DND-41 (cell line): ENCODE measurements at regions not wholly inside any gene's neighbourhood (a gene's known extent, or its start where the extent isn't known, plus 50 kb on each side); places are given as distances from the start of the nearest gene placed in this dataset.

Experiments used
- ATAC-seq: fragments of 200-7000 bp; cut with Tn5 transposase; 3 replicates; pipeline ENCODE4 v1.9.1; 2021; ENCODE audit warnings: low read depth; ENCODE audit not compliant: insufficient read depth
- DNase-seq: peaks from one replicate; pipeline ENCODE4 v3.0.0-alpha.2; 2020
- H2AFZ ChIP-seq: 2 replicates; pipeline ENCODE4 v1.6.0; 2012; ENCODE audit warnings: low read depth, low read length
- H3K27ac ChIP-seq: 2 replicates; pipeline ENCODE4 v1.5.1; 2012; ENCODE audit warnings: low read length, inconsistent platforms
- H3K27me3 ChIP-seq: fragments of 200-600 bp; sonication (generic); 2 replicates; pipeline ENCODE4 v1.6.0; 2012; ENCODE audit warnings: low read length, mild to moderate bottlenecking, inconsistent platforms; ENCODE audit not compliant: insufficient read depth, poor library complexity
- H3K36me3 ChIP-seq: 2 replicates; pipeline ENCODE4 v1.5.1; 2012; ENCODE audit warnings: low read length, inconsistent platforms; ENCODE audit not compliant: insufficient read depth
- H3K4me1 ChIP-seq: 2 replicates; pipeline ENCODE4 v1.5.1; 2012; ENCODE audit warnings: mild to moderate bottlenecking, low read length; ENCODE audit not compliant: insufficient read depth
- H3K4me2 ChIP-seq: 2 replicates; pipeline ENCODE4 v1.6.0; 2012; ENCODE audit warnings: mild to moderate bottlenecking, moderate library complexity, low read length, inconsistent platforms; ENCODE audit not compliant: insufficient read depth
- H3K4me3 ChIP-seq, 2 experiments: fragments of 200-600 bp in 1 of 2; shearing (Covaris generic) in 1 of 2; 2 replicates each; pipeline ENCODE4 v1.5.1; 2012 to 2016; ENCODE audit warnings: inconsistent platforms in 2 of 2, low read length in 2 of 2, mild to moderate bottlenecking in 2 of 2, low read depth in 1 of 2, moderate library complexity in 1 of 2
- H3K79me2 ChIP-seq: 2 replicates; pipeline ENCODE4 v1.6.0; 2012; ENCODE audit warnings: low read length, inconsistent platforms; ENCODE audit not compliant: insufficient read depth
- H3K9ac ChIP-seq: 2 replicates; pipeline ENCODE4 v1.6.0; 2012; ENCODE audit warnings: low read depth, mild to moderate bottlenecking, inconsistent platforms, low read length, moderate library complexity
- H3K9me3 ChIP-seq: 2 replicates; pipeline ENCODE4 v1.5.1; 2012; ENCODE audit warnings: low read length, moderate library complexity, mild to moderate bottlenecking, inconsistent platforms; ENCODE audit not compliant: insufficient read depth, severe bottlenecking
- H4K20me1 ChIP-seq: 2 replicates; pipeline ENCODE4 v1.6.0; 2012; ENCODE audit warnings: low read length; ENCODE audit not compliant: insufficient read depth
- CTCF ChIP-seq: IDR thresholded peaks from 2 replicates; pipeline ENCODE4 v1.5.1; 2012; ENCODE audit warnings: borderline replicate concordance, low read length, moderate library complexity, mild to moderate bottlenecking; ENCODE audit not compliant: poor library complexity, severe bottlenecking; ENCODE audit errors: extremely low read depth
- EZH2 ChIP-seq: IDR thresholded peaks from 3 replicates; pipeline ENCODE4 v1.6.1; 2012; ENCODE audit warnings: borderline replicate concordance, low read depth, mild to moderate bottlenecking, moderate library complexity, low read length, inconsistent platforms; ENCODE audit not compliant: severe bottlenecking

- H3K4me3 ChIP-seq = no peak overlapping the region
- H3K27ac ChIP-seq = no peak overlapping the region
- ATAC-seq = no peak
- no peaks in the 10 kb centered on the region for H3K4me1 ChIP-seq
- H3K79me2 ChIP-seq = no peaks in the 10 kb centered on the region
- TF ChIP-seq EZH2 = no peak
- TF ChIP-seq CTCF = no peak
- no peak overlapping the region for H2AFZ ChIP-seq
- no peak overlapping the region for H3K9ac ChIP-seq
- H3K27me3 ChIP-seq = peaks cover 13% of the 10 kb centered on the region
- H4K20me1 ChIP-seq = no peaks in the 10 kb centered on the region
- no peak for DNase-seq
- no peak overlapping the region for H3K4me2 ChIP-seq
- no peaks in the 10 kb centered on the region for H3K36me3 ChIP-seq
- H3K9me3 ChIP-seq = no peaks in the 10 kb centered on the region
Measured at GRCh38 chr2:204359076-204359475, 186.2 kb upstream of the PARD3B start.

- Histone ChIP-seq H4K20me1 (no peaks in the 10 kb centered on the region), H3K4me3 (no peak overlapping the region), H3K36me3 (no peaks in the 10 kb centered on the region), H3K9me3 (no peaks in the 10 kb centered on the region), H2AFZ (no peak overlapping the region), H3K27me3 (peaks cover 13% of the 10 kb centered on the region), H3K4me1 (no peaks in the 10 kb centered on the region), H3K9ac (no peak overlapping the region), H3K79me2 (no peaks in the 10 kb centered on the region), H3K27ac (no peak overlapping the region), H3K4me2 (no peak overlapping the region)
- TF ChIP-seq EZH2 (no peak), CTCF (no peak)
- ATAC-seq = no peak
- no peak for DNase-seq
Measured at GRCh38 chr2:204360218-204361007, 184.9 kb upstream of the PARD3B start.

GRCh38 chr2:204361738-204362137 is 183.5 kb upstream of the PARD3B start:
- H3K27ac ChIP-seq = no peak overlapping the region

More at GRCh38 chr2:204361738-204362137, 183.5 kb upstream of the PARD3B start:
- Histone ChIP-seq H4K20me1 (no peaks in the 10 kb centered on the region), H3K9ac (no peak overlapping the region), H2AFZ (no peak overlapping the region), H3K27me3 (peaks cover 9% of the 10 kb centered on the region), H3K79me2 (no peaks in the 10 kb centered on the region), H3K4me2 (no peak overlapping the region), H3K36me3 (no peaks in the 10 kb centered on the region), H3K4me3 (no peak overlapping the region), H3K9me3 (no peaks in the 10 kb centered on the region), H3K4me1 (no peaks in the 10 kb centered on the region)
- TF ChIP-seq EZH2 (no peak), CTCF (no peak)
- no peak for DNase-seq
- ATAC-seq = no peak
